ENCODE measurements at regions not wholly inside any gene's neighbourhood (a gene's known extent, or its start where the extent isn't known, plus 50 kb on each side); places are given as distances from the start of the nearest gene placed in this dataset.

DNA sequence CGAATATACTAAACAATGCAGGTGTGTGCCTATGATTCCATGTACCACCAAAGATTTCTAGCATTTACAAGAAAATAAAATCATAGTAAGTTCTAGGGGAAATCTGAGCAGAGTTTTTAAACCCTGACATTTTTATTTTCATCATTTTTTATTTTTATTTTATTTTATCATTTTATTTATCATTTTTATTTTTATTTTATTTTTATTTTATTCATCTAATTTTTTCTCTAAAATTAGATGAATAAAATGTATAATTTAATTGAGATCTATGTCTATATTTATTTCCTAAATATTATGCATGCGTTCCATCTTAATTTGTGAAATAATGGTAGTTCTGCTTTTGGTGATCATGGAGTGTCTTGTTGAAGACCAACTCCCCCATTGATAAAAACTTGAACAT lies 257.6 kb upstream of the DOK6 start:
- H3K27ac ChIP-seq (ENCODE audit: low read depth, low read length), result no peak overlapping the region
- TF ChIP-seq, protein P1, sequence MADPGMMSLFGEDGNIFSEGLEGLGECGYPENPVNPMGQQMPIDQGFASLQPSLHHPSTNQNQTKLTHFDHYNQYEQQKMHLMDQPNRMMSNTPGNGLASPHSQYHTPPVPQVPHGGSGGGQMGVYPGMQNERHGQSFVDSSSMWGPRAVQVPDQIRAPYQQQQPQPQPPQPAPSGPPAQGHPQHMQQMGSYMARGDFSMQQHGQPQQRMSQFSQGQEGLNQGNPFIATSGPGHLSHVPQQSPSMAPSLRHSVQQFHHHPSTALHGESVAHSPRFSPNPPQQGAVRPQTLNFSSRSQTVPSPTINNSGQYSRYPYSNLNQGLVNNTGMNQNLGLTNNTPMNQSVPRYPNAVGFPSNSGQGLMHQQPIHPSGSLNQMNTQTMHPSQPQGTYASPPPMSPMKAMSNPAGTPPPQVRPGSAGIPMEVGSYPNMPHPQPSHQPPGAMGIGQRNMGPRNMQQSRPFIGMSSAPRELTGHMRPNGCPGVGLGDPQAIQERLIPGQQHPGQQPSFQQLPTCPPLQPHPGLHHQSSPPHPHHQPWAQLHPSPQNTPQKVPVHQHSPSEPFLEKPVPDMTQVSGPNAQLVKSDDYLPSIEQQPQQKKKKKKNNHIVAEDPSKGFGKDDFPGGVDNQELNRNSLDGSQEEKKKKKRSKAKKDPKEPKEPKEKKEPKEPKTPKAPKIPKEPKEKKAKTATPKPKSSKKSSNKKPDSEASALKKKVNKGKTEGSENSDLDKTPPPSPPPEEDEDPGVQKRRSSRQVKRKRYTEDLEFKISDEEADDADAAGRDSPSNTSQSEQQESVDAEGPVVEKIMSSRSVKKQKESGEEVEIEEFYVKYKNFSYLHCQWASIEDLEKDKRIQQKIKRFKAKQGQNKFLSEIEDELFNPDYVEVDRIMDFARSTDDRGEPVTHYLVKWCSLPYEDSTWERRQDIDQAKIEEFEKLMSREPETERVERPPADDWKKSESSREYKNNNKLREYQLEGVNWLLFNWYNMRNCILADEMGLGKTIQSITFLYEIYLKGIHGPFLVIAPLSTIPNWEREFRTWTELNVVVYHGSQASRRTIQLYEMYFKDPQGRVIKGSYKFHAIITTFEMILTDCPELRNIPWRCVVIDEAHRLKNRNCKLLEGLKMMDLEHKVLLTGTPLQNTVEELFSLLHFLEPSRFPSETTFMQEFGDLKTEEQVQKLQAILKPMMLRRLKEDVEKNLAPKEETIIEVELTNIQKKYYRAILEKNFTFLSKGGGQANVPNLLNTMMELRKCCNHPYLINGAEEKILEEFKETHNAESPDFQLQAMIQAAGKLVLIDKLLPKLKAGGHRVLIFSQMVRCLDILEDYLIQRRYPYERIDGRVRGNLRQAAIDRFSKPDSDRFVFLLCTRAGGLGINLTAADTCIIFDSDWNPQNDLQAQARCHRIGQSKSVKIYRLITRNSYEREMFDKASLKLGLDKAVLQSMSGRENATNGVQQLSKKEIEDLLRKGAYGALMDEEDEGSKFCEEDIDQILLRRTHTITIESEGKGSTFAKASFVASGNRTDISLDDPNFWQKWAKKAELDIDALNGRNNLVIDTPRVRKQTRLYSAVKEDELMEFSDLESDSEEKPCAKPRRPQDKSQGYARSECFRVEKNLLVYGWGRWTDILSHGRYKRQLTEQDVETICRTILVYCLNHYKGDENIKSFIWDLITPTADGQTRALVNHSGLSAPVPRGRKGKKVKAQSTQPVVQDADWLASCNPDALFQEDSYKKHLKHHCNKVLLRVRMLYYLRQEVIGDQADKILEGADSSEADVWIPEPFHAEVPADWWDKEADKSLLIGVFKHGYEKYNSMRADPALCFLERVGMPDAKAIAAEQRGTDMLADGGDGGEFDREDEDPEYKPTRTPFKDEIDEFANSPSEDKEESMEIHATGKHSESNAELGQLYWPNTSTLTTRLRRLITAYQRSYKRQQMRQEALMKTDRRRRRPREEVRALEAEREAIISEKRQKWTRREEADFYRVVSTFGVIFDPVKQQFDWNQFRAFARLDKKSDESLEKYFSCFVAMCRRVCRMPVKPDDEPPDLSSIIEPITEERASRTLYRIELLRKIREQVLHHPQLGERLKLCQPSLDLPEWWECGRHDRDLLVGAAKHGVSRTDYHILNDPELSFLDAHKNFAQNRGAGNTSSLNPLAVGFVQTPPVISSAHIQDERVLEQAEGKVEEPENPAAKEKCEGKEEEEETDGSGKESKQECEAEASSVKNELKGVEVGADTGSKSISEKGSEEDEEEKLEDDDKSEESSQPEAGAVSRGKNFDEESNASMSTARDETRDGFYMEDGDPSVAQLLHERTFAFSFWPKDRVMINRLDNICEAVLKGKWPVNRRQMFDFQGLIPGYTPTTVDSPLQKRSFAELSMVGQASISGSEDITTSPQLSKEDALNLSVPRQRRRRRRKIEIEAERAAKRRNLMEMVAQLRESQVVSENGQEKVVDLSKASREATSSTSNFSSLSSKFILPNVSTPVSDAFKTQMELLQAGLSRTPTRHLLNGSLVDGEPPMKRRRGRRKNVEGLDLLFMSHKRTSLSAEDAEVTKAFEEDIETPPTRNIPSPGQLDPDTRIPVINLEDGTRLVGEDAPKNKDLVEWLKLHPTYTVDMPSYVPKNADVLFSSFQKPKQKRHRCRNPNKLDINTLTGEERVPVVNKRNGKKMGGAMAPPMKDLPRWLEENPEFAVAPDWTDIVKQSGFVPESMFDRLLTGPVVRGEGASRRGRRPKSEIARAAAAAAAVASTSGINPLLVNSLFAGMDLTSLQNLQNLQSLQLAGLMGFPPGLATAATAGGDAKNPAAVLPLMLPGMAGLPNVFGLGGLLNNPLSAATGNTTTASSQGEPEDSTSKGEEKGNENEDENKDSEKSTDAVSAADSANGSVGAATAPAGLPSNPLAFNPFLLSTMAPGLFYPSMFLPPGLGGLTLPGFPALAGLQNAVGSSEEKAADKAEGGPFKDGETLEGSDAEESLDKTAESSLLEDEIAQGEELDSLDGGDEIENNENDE (IDR thresholded peaks at IDR 0.05; ENCODE audit: insufficient replicate concordance, low read length), result no peak

More for the DNA sequence above, 257.6 kb upstream of the DOK6 start:
- FAIRE-seq, result no peak
- ChIA-PET POLR2A (ENCODE audit: partially characterized antibody) (no interaction called here), CTCF (ENCODE audit: partially characterized antibody) (no interaction called here)
- no peak overlapping the region for H4K8ac ChIP-seq (ENCODE audit: extremely low read depth, insufficient read depth, low read length)
- H3K4ac ChIP-seq (replicated peaks; ENCODE audit: insufficient read length, low read depth, low read length), result no peak overlapping the region
- no peaks in the 10 kb centered on the region for H3K27me3 ChIP-seq (replicated peaks in 1 of 4; ENCODE audit: control insufficient read depth in 3 of 4, extremely low read depth in 1 of 4, insufficient read depth in 3 of 4, low read length in 3 of 4)
- no peak overlapping the region for H2BK120ac ChIP-seq (replicated peaks; ENCODE audit: low read depth, low read length)
- no peaks in the 10 kb centered on the region for H3K4me1 ChIP-seq (replicated peaks in 1 of 4; ENCODE audit: control insufficient read depth in 3 of 4, insufficient read depth in 4 of 4, low read length in 3 of 4)
- DNase-seq (ENCODE audit: low read depth in 1 of 2, low spot score in 2 of 2), result no peak
- no peaks in the 10 kb centered on the region for H3K79me1 ChIP-seq (ENCODE audit: low read depth, low read length)
- H3K9ac ChIP-seq (replicated peaks in 1 of 4; ENCODE audit: extremely low read depth in 1 of 4, low read depth in 3 of 4, low read length in 3 of 4), result no peak overlapping the region
- no peak overlapping the region for H2AFZ ChIP-seq (ENCODE audit: low read length)
- no peak overlapping the region for H4K5ac ChIP-seq (ENCODE audit: insufficient read length, low read depth, low read length)
- H3K4me2 ChIP-seq (ENCODE audit: insufficient read depth in 1 of 2, low read depth in 2 of 2, low read length in 2 of 2), result no peak overlapping the region
- H3K14ac ChIP-seq (ENCODE audit: insufficient read length), result no peak overlapping the region
- H3K9me3 ChIP-seq (ENCODE audit: insufficient read depth in 2 of 2, low read depth in 1 of 2, low read length in 1 of 2), result no peaks in the 10 kb centered on the region
- no peak overlapping the region for H2BK15ac ChIP-seq (ENCODE audit: low read length)
- H4K91ac ChIP-seq (replicated peaks; ENCODE audit: insufficient read length, low read length), result no peak overlapping the region
- H3K79me2 ChIP-seq (ENCODE audit: control insufficient read depth in 1 of 2, insufficient read depth in 2 of 2, low read length in 2 of 2), result no peaks in the 10 kb centered on the region
- 87% methylated on average over 2 of the region's 2 CpGs; no CpG with 5 or more reads in 1 of the 2 experiments for WGBS, 2 experiments (ENCODE audit: extremely low coverage in 1 of 2, insufficient coverage in 1 of 2, insufficient read length in 1 of 2, insufficient replicate concordance in 2 of 2, low coverage in 1 of 2, low lambda C conversion rate in 2 of 2, missing lambda C conversion rate in 1 of 2)
- H3K23ac ChIP-seq (ENCODE audit: insufficient read length), result no peak overlapping the region
- H3K4me3 ChIP-seq (ENCODE audit: extremely low read depth in 1 of 4, insufficient read depth in 2 of 4, low read depth in 3 of 4, low read length in 4 of 4), result no peak overlapping the region
- H4K20me1 ChIP-seq (replicated peaks in 1 of 2; ENCODE audit: control insufficient read depth in 1 of 2, insufficient read depth in 2 of 2, low read length in 2 of 2), result no peaks in the 10 kb centered on the region
- H2BK12ac ChIP-seq (ENCODE audit: low read depth, low read length), result no peak overlapping the region
- no peak overlapping the region for H3K18ac ChIP-seq (ENCODE audit: extremely low read depth, low read length)
- H3K23me2 ChIP-seq (ENCODE audit: low read depth, low read length), result no peaks in the 10 kb centered on the region
- no peak overlapping the region for H2AK5ac ChIP-seq (ENCODE audit: low read depth, low read length)
- no peaks in the 10 kb centered on the region for H3K36me3 ChIP-seq (ENCODE audit: control insufficient read depth in 2 of 4, insufficient read depth in 4 of 4, low read length in 3 of 4)
- H2BK5ac ChIP-seq (ENCODE audit: low read depth, low read length), result no peak overlapping the region
- no peak overlapping the region for H3K56ac ChIP-seq (replicated peaks; ENCODE audit: insufficient read length, low read depth, low read length)
- no peak overlapping the region for H2BK20ac ChIP-seq (ENCODE audit: low read length)

Data from H1 (cell line).